ENCODE measurements at regions not wholly inside any gene's neighbourhood (a gene's known extent, or its start where the extent isn't known, plus 50 kb on each side); places are given as distances from the start of the nearest gene placed in this dataset.

GRCh38 chr20:61157301-61157700 lies 94.8 kb upstream of the CDH4 start:
- TF ChIP-seq, protein P1, sequence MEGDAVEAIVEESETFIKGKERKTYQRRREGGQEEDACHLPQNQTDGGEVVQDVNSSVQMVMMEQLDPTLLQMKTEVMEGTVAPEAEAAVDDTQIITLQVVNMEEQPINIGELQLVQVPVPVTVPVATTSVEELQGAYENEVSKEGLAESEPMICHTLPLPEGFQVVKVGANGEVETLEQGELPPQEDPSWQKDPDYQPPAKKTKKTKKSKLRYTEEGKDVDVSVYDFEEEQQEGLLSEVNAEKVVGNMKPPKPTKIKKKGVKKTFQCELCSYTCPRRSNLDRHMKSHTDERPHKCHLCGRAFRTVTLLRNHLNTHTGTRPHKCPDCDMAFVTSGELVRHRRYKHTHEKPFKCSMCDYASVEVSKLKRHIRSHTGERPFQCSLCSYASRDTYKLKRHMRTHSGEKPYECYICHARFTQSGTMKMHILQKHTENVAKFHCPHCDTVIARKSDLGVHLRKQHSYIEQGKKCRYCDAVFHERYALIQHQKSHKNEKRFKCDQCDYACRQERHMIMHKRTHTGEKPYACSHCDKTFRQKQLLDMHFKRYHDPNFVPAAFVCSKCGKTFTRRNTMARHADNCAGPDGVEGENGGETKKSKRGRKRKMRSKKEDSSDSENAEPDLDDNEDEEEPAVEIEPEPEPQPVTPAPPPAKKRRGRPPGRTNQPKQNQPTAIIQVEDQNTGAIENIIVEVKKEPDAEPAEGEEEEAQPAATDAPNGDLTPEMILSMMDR (IDR thresholded peaks at IDR 0.05; ENCODE audit: insufficient read depth, low read length) = no peak
- TF ChIP-seq, protein P2, sequence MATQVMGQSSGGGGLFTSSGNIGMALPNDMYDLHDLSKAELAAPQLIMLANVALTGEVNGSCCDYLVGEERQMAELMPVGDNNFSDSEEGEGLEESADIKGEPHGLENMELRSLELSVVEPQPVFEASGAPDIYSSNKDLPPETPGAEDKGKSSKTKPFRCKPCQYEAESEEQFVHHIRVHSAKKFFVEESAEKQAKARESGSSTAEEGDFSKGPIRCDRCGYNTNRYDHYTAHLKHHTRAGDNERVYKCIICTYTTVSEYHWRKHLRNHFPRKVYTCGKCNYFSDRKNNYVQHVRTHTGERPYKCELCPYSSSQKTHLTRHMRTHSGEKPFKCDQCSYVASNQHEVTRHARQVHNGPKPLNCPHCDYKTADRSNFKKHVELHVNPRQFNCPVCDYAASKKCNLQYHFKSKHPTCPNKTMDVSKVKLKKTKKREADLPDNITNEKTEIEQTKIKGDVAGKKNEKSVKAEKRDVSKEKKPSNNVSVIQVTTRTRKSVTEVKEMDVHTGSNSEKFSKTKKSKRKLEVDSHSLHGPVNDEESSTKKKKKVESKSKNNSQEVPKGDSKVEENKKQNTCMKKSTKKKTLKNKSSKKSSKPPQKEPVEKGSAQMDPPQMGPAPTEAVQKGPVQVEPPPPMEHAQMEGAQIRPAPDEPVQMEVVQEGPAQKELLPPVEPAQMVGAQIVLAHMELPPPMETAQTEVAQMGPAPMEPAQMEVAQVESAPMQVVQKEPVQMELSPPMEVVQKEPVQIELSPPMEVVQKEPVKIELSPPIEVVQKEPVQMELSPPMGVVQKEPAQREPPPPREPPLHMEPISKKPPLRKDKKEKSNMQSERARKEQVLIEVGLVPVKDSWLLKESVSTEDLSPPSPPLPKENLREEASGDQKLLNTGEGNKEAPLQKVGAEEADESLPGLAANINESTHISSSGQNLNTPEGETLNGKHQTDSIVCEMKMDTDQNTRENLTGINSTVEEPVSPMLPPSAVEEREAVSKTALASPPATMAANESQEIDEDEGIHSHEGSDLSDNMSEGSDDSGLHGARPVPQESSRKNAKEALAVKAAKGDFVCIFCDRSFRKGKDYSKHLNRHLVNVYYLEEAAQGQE (IDR thresholded peaks at IDR 0.05; ENCODE audit: insufficient replicate concordance, low read depth) = no peak
- TF ChIP-seq GABPA (IDR thresholded peaks at IDR 0.05; ENCODE audit: low read depth) = no peak

Data from HL-60 (cell line).